Heart left ventricle (tissue), 16 donors: ENCODE measurements at regions not wholly inside any gene's neighbourhood (a gene's known extent, or its start where the extent isn't known, plus 50 kb on each side); places are given as distances from the start of the nearest gene placed in this dataset.

Experiments used
- ATAC-seq, 4 donors: fragments of 200-7000 bp; cut with Tn5 transposase; one replicate each; pipeline ENCODE4 v1.9.1; 2020 to 2022; ENCODE audit warnings: moderate library complexity in 4 of 4, mild to moderate bottlenecking in 3 of 4, moderate number of reproducible peaks in 1 of 4
- DNase-seq, 5 donors: peaks; one replicate each; pipeline ENCODE4 v3.0.0-alpha.2; 2020
- H3K27ac ChIP-seq, 12 donors: fragments of 200-600 bp; sonication (generic) in 4 of 12; one replicate each; pipeline versions ENCODE4 v1.5.0 to v1.8.0; 2016 to 2022; ENCODE audit warnings: mild to moderate bottlenecking in 2 of 12
- H3K27me3 ChIP-seq, 9 donors: fragments of 200-600 bp; sonication (generic) in 2 of 9; one replicate each; pipeline versions ENCODE4 v1.5.1 to v1.8.0; 2016 to 2022; ENCODE audit warnings: mild to moderate bottlenecking in 3 of 9
- H3K36me3 ChIP-seq, 9 donors: fragments of 200-600 bp; sonication (generic) in 2 of 9; one replicate each; pipeline versions ENCODE4 v1.5.0 to v1.8.0; 2018 to 2022; ENCODE audit warnings: mild to moderate bottlenecking in 2 of 9
- H3K4me1 ChIP-seq, 12 donors: fragments of 200-600 bp; sonication (generic) in 4 of 12; one replicate each; pipeline versions ENCODE4 v1.5.0 to v1.8.0; 2016 to 2022; ENCODE audit warnings: mild to moderate bottlenecking in 3 of 12
- H3K4me3 ChIP-seq, 12 donors: fragments of 200-600 bp; sonication (generic) in 4 of 12; one replicate each; pipeline versions ENCODE4 v1.5.0 to v1.8.0; 2017 to 2022; ENCODE audit warnings: mild to moderate bottlenecking in 9 of 12, moderate library complexity in 4 of 12
- H3K9me3 ChIP-seq, 12 donors: fragments of 200-600 bp; sonication (generic) in 4 of 12; one replicate each; pipeline versions ENCODE4 v1.5.0 to v1.8.0; 2016 to 2022; ENCODE audit warnings: mild to moderate bottlenecking in 1 of 12
- CTCF ChIP-seq, 12 donors: fragments of 200-600 bp; sonication (generic) in 4 of 12; IDR thresholded peaks; one replicate each; pipeline versions ENCODE4 v1.5.0 to v1.8.0; 2018 to 2022; ENCODE audit warnings: antibody characterized with exemption in 12 of 12, mild to moderate bottlenecking in 5 of 12
- POLR2A ChIP-seq, 2 donors: fragments of 450-650 bp; IDR thresholded peaks; one replicate each; pipeline ENCODE4 v1.6.1; 2017; ENCODE audit warnings: antibody characterized with exemption in 2 of 2, mild to moderate bottlenecking in 2 of 2, moderate library complexity in 2 of 2
- WGBS, 4 donors: extraction: QIAGEN DNeasy Blood & Tissue Kit in 2 of 4; methylation state at CpG; one replicate each; pipeline versions ENCODE4 v1.1.5 to v1.1.7; 2013 to 2018; 5-methylcytosine and 5-hydroxymethylcytosine counted together
- intact Hi-C, 10 donors: fragments of 100-400 bp; cut with DNase I; formaldehyde crosslinking; loops; one replicate each; pipeline versions ENCODE4 v1.11.1 to v1.14.2; 2022
- donor health status: ischemic (EF 13 %, LVEDD 7.1; RV severe dilation, severe dysfunction).
- donor health status: healthy with polysubstance abuse.
- donor health status: DM: no; HTN: yes; CAD: no.
- donor health status: DM: no; HTN: no; CAD: no.
- donor health status: ischemic (EF 25% LVEDD 6.9; RV normal size, moderate dysfunction).
- donor health status: ischemic (EF 25% LVEDD 5.7; RV mildly dilated, moderate dysfunction).
- donor health status: healthy.
- donor health status: DM: yes; HTN: yes; CAD: no.
- donor health status: ischemic (EF 35%, LVEDD 5.7; RV mildly dilated, moderate dysfunction).
- donor health status: nonischemic (EF 11% LVEDD 7.7; RV severe dilation, severe dysfunction).
- donor health status: DM: yes; HTN: yes; CAD: no.
- donor health status: PGD.
- donor health status: ischemic (EF 29% LVEDD 5.4; RV normal size, mild dysfunction).
- donor health status: nonischemic (EF 23%, LVEDD 6.1; RV moderate dilation, normal function).

DNA sequence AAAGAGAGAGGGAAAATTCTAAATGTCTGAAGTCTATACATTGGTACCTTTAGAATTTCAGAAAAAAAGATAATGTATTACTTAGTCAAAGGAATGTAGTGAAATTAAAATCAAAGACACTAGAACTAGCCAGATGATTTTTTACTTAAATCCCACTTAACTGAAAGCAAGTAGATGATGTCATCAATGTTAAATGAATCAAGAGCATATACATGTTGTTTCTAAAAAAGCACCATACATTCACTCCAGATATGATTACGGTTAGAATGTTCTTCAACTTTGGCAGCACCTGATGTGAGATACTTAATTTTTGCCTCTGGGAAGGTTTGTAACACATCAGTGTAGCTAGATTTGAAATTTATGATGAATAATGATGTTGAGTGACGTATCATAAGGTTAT, 576.7 kb upstream of the CNTNAP2 start:
- H3K9me3 ChIP-seq: peaks cover 0 to 10% (median 0%) of the 10 kb centered on the region in 12 donors
- H3K4me1 ChIP-seq: no peaks in the 10 kb centered on the region
- 28 to 44% (median 30%) methylated on average over 2 of the region's 2 CpGs for WGBS, 4 donors
- intact Hi-C loops: no loop called here
- H3K4me3 ChIP-seq: no peak overlapping the region
- no peak for DNase-seq
- no peak overlapping the region for H3K27ac ChIP-seq
- no peaks in the 10 kb centered on the region for H3K27me3 ChIP-seq
- ATAC-seq: no peak
- no peaks in the 10 kb centered on the region for H3K36me3 ChIP-seq
- TF ChIP-seq POLR2A (IDR thresholded peaks at IDR 0.05) (no peak), CTCF (IDR thresholded peaks at IDR 0.05) (no peak)

GRCh38 chr7:145534301-145534700, 582.3 kb upstream of the CNTNAP2 start:
- no peaks in the 10 kb centered on the region for H3K36me3 ChIP-seq
- 71 to 100% (median 92%) methylated on average over 1 of the region's 1 CpG for WGBS, 4 donors
- no peak for DNase-seq
- TF ChIP-seq CTCF (IDR thresholded peaks at IDR 0.05): no peak
- TF ChIP-seq POLR2A (IDR thresholded peaks at IDR 0.05): no peak
- intact Hi-C loops: no loop called here
- no peak overlapping the region for H3K27ac ChIP-seq
- ATAC-seq: no peak
- no peak overlapping the region for H3K4me3 ChIP-seq
- H3K9me3 ChIP-seq: peaks cover 0 to 10% (median 0%) of the 10 kb centered on the region in 12 donors
- H3K4me1 ChIP-seq: no peaks in the 10 kb centered on the region
- no peaks in the 10 kb centered on the region for H3K27me3 ChIP-seq

- 57 to 65% (median 63%) methylated on average over 3 of the region's 3 CpGs for WGBS, 4 donors
- intact Hi-C loops: no loop called here
- ATAC-seq: no peak
These were observed 596.3 kb upstream of the CNTNAP2 start for GRCh38 chr7:145520284-145520683.

GRCh38 chr7:145511004-145511403, 605.6 kb upstream of the CNTNAP2 start:
- Histone ChIP-seq H3K36me3 (no peaks in the 10 kb centered on the region), H3K9me3 (peaks cover 0 to 31% (median 9%) of the 10 kb centered on the region in 12 donors), H3K4me3 (no peak overlapping the region), H3K27me3 (no peaks in the 10 kb centered on the region), H3K4me1 (no peaks in the 10 kb centered on the region), H3K27ac (no peak overlapping the region)
- WGBS, 4 donors: 71 to 74% (median 74%) methylated on average over 2 of the region's 2 CpGs
- ATAC-seq (no peak), DNase-seq (no peak)
- TF ChIP-seq CTCF (IDR thresholded peaks at IDR 0.05): no peak
- no peak for TF ChIP-seq POLR2A (IDR thresholded peaks at IDR 0.05)
- intact Hi-C loops: no loop called here

More at GRCh38 chr7:145520284-145520683, 596.3 kb upstream of the CNTNAP2 start:
- Histone ChIP-seq H3K27ac (no peak overlapping the region), H3K4me1 (no peaks in the 10 kb centered on the region), H3K36me3 (no peaks in the 10 kb centered on the region), H3K27me3 (peaks cover 0 to 2% (median 0%) of the 10 kb centered on the region in 9 donors), H3K4me3 (no peak overlapping the region), H3K9me3 (no peaks in the 10 kb centered on the region)
- DNase-seq: no peak
- TF ChIP-seq CTCF (IDR thresholded peaks at IDR 0.05): no peak
- TF ChIP-seq POLR2A (IDR thresholded peaks at IDR 0.05): no peak
